Spleen (tissue), 7 donors: ENCODE measurements at regions not wholly inside any gene's neighbourhood (a gene's known extent, or its start where the extent isn't known, plus 50 kb on each side); places are given as distances from the start of the nearest gene placed in this dataset.

Experiments used
- CTCF ChIP-seq, 11 experiments: fragments of 200-600 bp in 7 of 11; fragments of 450-650 bp in 4 of 11; sonication (generic) in 4 of 11; IDR thresholded peaks in 8 of 11; conservative IDR thresholded peaks in 3 of 11; 1 replicate in 7 of 11; 2 replicates in 4 of 11; pipeline versions ENCODE4 v1.4.0 to v1.8.0; 2016 to 2021; ENCODE audit warnings: antibody characterized with exemption in 11 of 11, inconsistent platforms in 4 of 11, mild to moderate bottlenecking in 1 of 11
- POLR2A ChIP-seq, 3 donors: fragments of 450-650 bp; IDR thresholded peaks; one replicate each; pipeline ENCODE4 v1.5.1; 2017; ENCODE audit warnings: antibody characterized with exemption in 3 of 3, mild to moderate bottlenecking in 1 of 3
- donor health status: DM: no; HTN: no; CAD: no; lungs with moderate emphysema.
- donor health status: DM: no; HTN: no; CAD: no.
- donor health status: DM: no; HTN: no; CAD: no.

- TF ChIP-seq CTCF (IDR thresholded peaks at IDR 0.05 in 8 of 11, conservative IDR thresholded peaks at IDR 0.05 in 3 of 11) (no peak), POLR2A (IDR thresholded peaks at IDR 0.05) (no peak)
Measured at GRCh38 chr5:52409835-52410234, 377.9 kb upstream of the ITGA1 start.
